ENCODE measurements at regions not wholly inside any gene's neighbourhood (a gene's known extent, or its start where the extent isn't known, plus 50 kb on each side); places are given as distances from the start of the nearest gene placed in this dataset.

DNA sequence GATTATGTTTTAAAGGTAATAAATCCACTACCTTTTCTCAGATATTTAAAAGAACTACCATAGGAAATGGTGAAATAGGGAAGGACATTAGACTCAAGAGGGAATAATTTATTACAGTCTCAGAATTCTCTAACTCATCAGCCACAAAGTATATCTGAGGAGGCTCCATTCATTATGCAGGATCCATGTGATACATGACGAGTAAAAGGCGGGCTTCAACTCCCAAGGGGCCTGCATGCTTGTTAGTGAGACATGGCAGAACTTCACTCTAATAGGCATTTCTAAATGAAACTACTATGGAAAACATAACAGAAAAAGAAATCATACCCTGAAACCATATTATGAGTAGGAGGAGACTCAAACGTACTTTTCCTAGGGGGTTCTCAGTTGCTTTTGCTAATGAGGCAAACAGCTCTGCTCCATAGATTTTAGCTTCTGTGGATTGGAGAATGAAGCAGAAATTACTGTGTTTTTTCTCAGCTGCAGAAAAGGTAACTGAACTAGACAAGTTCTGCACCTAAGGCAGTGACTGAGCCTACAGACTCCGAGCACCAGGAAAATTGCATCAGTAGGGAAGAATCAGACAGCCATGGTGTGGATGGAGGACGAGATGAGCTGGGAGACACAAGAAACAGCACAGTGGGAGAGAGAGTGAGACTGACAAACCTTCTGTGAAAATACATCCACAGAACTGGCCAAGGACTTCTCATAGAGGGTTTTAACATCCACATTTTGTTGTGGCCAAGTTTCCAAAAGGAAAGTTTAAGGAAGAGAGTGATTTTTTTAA is 254.6 kb upstream of the PRDM1 start:
- TF ChIP-seq, protein P1, sequence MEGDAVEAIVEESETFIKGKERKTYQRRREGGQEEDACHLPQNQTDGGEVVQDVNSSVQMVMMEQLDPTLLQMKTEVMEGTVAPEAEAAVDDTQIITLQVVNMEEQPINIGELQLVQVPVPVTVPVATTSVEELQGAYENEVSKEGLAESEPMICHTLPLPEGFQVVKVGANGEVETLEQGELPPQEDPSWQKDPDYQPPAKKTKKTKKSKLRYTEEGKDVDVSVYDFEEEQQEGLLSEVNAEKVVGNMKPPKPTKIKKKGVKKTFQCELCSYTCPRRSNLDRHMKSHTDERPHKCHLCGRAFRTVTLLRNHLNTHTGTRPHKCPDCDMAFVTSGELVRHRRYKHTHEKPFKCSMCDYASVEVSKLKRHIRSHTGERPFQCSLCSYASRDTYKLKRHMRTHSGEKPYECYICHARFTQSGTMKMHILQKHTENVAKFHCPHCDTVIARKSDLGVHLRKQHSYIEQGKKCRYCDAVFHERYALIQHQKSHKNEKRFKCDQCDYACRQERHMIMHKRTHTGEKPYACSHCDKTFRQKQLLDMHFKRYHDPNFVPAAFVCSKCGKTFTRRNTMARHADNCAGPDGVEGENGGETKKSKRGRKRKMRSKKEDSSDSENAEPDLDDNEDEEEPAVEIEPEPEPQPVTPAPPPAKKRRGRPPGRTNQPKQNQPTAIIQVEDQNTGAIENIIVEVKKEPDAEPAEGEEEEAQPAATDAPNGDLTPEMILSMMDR (IDR thresholded peaks at IDR 0.05) = no peak
- TF ChIP-seq POLR2A (IDR thresholded peaks at IDR 0.05) = no peak

Data from thyroid gland (tissue), 4 donors.